Common myeloid progenitor, CD34-positive (primary cell): ENCODE measurements at regions not wholly inside any gene's neighbourhood (a gene's known extent, or its start where the extent isn't known, plus 50 kb on each side); places are given as distances from the start of the nearest gene placed in this dataset.

Experiments used
- CTCF ChIA-PET: fragments of 350-600 bp; sonication (Branson Sonifier 250); formaldehyde crosslinking; loops from one replicate; lab custom pipeline; 2021; ENCODE audit warnings: antibody characterized with exemption; lab: Charles Lee
- POLR2A ChIA-PET: fragments of 350-600 bp; sonication (Branson Sonifier 250); formaldehyde crosslinking; loops from one replicate; lab custom pipeline; 2021; ENCODE audit warnings: antibody characterized with exemption; lab: Charles Lee
- DNase-seq, 3 donors: peaks; one replicate each; pipeline versions ENCODE4 v3.0.0 to v3.0.0-alpha.2; 2013
- H3K27ac ChIP-seq, 2 experiments: 1 replicate in 1 of 2; 2 replicates in 1 of 2; pipeline ENCODE4 v1.7.0; 2013; ENCODE audit warnings: inconsistent platforms in 2 of 2, low read length in 2 of 2, mild to moderate bottlenecking in 2 of 2, low read depth in 1 of 2, moderate library complexity in 1 of 2; ENCODE audit not compliant: severe bottlenecking in 2 of 2, insufficient read depth in 1 of 2, poor library complexity in 1 of 2
- H3K27me3 ChIP-seq, 5 experiments: replicated peaks in 2 of 5; 1 replicate in 3 of 5; 2 replicates in 2 of 5; pipeline versions ENCODE4 v1.6.1 to v1.7.0; 2013; ENCODE audit warnings: low read length in 4 of 5, mild to moderate bottlenecking in 2 of 5, moderate library complexity in 2 of 5, inconsistent platforms in 1 of 5; ENCODE audit not compliant: insufficient read depth in 5 of 5, control insufficient read depth in 4 of 5
- H3K36me3 ChIP-seq, 4 experiments: 1 replicate in 2 of 4; 2 replicates in 2 of 4; pipeline versions ENCODE4 v1.6.1 to v1.7.0; 2013; ENCODE audit warnings: low read length in 3 of 4, control low read depth in 1 of 4, mild to moderate bottlenecking in 1 of 4; ENCODE audit not compliant: control insufficient read depth in 4 of 4, insufficient read depth in 4 of 4
- H3K4me1 ChIP-seq, 4 experiments: 1 replicate in 3 of 4; 2 replicates in 1 of 4; pipeline versions ENCODE4 v1.6.1 to v1.7.1; 2013; ENCODE audit warnings: low read length in 3 of 4, mild to moderate bottlenecking in 3 of 4, control low read depth in 1 of 4, inconsistent platforms in 1 of 4, moderate library complexity in 1 of 4; ENCODE audit not compliant: control insufficient read depth in 4 of 4, insufficient read depth in 4 of 4; ENCODE audit errors: control extremely low read depth in 1 of 4
- H3K4me3 ChIP-seq, 7 experiments: 1 replicate in 4 of 7; 2 replicates in 3 of 7; pipeline versions ENCODE4 v1.5.1 to v1.7.0; 2013; ENCODE audit warnings: mild to moderate bottlenecking in 7 of 7, low read length in 6 of 7, moderate library complexity in 6 of 7, inconsistent platforms in 2 of 7, low read depth in 2 of 7, control low read depth in 1 of 7; ENCODE audit not compliant: insufficient read depth in 4 of 7, control insufficient read depth in 1 of 7; ENCODE audit errors: extremely low read depth in 1 of 7
- H3K9me3 ChIP-seq, 5 experiments: 1 replicate in 4 of 5; 2 replicates in 1 of 5; pipeline versions ENCODE4 v1.6.1 to v1.7.1; 2013; ENCODE audit warnings: low read length in 4 of 5, mild to moderate bottlenecking in 2 of 5, inconsistent platforms in 1 of 5, low read depth in 1 of 5, moderate library complexity in 1 of 5; ENCODE audit not compliant: control insufficient read depth in 4 of 5, insufficient read depth in 2 of 5; ENCODE audit errors: control extremely low read depth in 1 of 5
- WGBS: methylation state at CpG from one replicate; pipeline ENCODE4 v1.1.5; 2013; ENCODE audit not compliant: insufficient coverage; 5-methylcytosine and 5-hydroxymethylcytosine counted together

- Histone ChIP-seq H3K4me1 (no peaks in the 10 kb centered on the region), H3K9me3 (no peaks in the 10 kb centered on the region), H3K4me3 (no peak overlapping the region), H3K27me3 (no peaks in the 10 kb centered on the region), H3K27ac (no peak overlapping the region), H3K36me3 (no peaks in the 10 kb centered on the region)
- 83% methylated on average over 1 of the region's 4 CpGs for WGBS
- no peak for DNase-seq
- POLR2A ChIA-PET, result no interaction called here
- CTCF ChIA-PET, result no interaction called here
Observed at GRCh38 chr4:153938994-153939393, 150.1 kb upstream of the SFRP2 start.

- WGBS, result 95% methylated on average over 4 of the region's 4 CpGs
- H3K4me3 ChIP-seq, result no peak overlapping the region
- H3K36me3 ChIP-seq, result no peaks in the 10 kb centered on the region
- no peak for DNase-seq
- ChIA-PET POLR2A (no interaction called here), CTCF (no interaction called here)
- H3K9me3 ChIP-seq, result no peaks in the 10 kb centered on the region
- no peaks in the 10 kb centered on the region for H3K27me3 ChIP-seq
- H3K27ac ChIP-seq, result no peak overlapping the region
- no peaks in the 10 kb centered on the region for H3K4me1 ChIP-seq
Observed at GRCh38 chr4:153937289-153937688, 148.4 kb upstream of the SFRP2 start.

GRCh38 chr4:153936121-153936520 lies 147.2 kb upstream of the SFRP2 start:
- no peaks in the 10 kb centered on the region for H3K9me3 ChIP-seq
- H3K4me3 ChIP-seq, result no peak overlapping the region
- no peaks in the 10 kb centered on the region for H3K36me3 ChIP-seq
- no peaks in the 10 kb centered on the region for H3K27me3 ChIP-seq
- DNase-seq, result no peak
- ChIA-PET POLR2A (no interaction called here), CTCF (no interaction called here)
- no CpG with 5 or more reads among the region's 3 CpGs for WGBS
- H3K27ac ChIP-seq, result no peak overlapping the region
- no peaks in the 10 kb centered on the region for H3K4me1 ChIP-seq

- ChIA-PET CTCF (interaction anchor here (1.2 kb wide), 1 partner anchor 31 kb away, joined by 3 read pairs; no protein-coding TSS in a partner anchor), POLR2A (interaction anchor here (0.7 kb wide), 1 partner anchor 910 kb away, joined by 4 read pairs; no protein-coding TSS in a partner anchor)
- H3K4me3 ChIP-seq, result no peak overlapping the region
- no peaks in the 10 kb centered on the region for H3K4me1 ChIP-seq
- no peaks in the 10 kb centered on the region for H3K36me3 ChIP-seq
- H3K27ac ChIP-seq, result no peak overlapping the region
- H3K9me3 ChIP-seq, result no peaks in the 10 kb centered on the region
- H3K27me3 ChIP-seq, result no peaks in the 10 kb centered on the region
- no peak for DNase-seq
- 80% methylated on average over 1 of the region's 3 CpGs for WGBS
Observed at GRCh38 chr4:153934688-153935017, 145.8 kb upstream of the SFRP2 start.

- ChIA-PET CTCF (interaction anchor here (1.2 kb wide), 1 partner anchor 32 kb away, joined by 3 read pairs; no protein-coding TSS in a partner anchor), POLR2A (interaction anchor here (0.7 kb wide), 1 partner anchor 911 kb away, joined by 4 read pairs; no protein-coding TSS in a partner anchor)
Observed at GRCh38 chr4:153933915-153934687, 145.2 kb upstream of the SFRP2 start.

GRCh38 chr4:153931804-153932203 lies 142.9 kb upstream of the SFRP2 start:
- no peak for DNase-seq
- no peak overlapping the region for H3K4me3 ChIP-seq
- ChIA-PET CTCF (no interaction called here), POLR2A (no interaction called here)
- peaks cover 0 to 2% (median 0%) of the 10 kb centered on the region in 5 experiments for H3K27me3 ChIP-seq
- H3K27ac ChIP-seq, result no peak overlapping the region
- H3K36me3 ChIP-seq, result no peaks in the 10 kb centered on the region
- no peaks in the 10 kb centered on the region for H3K4me1 ChIP-seq
- WGBS, result 100% methylated on average over 1 of the region's 1 CpG
- H3K9me3 ChIP-seq, result no peaks in the 10 kb centered on the region

More at GRCh38 chr4:153933915-153934687, 145.2 kb upstream of the SFRP2 start:
- WGBS, result 77% methylated on average over 7 of the region's 8 CpGs
- no peak overlapping the region for H3K27ac ChIP-seq
- H3K36me3 ChIP-seq, result no peaks in the 10 kb centered on the region
- no peak overlapping the region for H3K4me3 ChIP-seq
- DNase-seq, result no peak
- peaks cover 0 to 2% (median 0%) of the 10 kb centered on the region in 5 experiments for H3K27me3 ChIP-seq
- H3K9me3 ChIP-seq, result no peaks in the 10 kb centered on the region
- H3K4me1 ChIP-seq, result no peaks in the 10 kb centered on the region

GRCh38 chr4:153929675-153930074 lies 140.8 kb upstream of the SFRP2 start:
- H3K4me3 ChIP-seq, result no peak overlapping the region
- POLR2A ChIA-PET, result no interaction called here
- H3K27ac ChIP-seq, result no peak overlapping the region
- H3K27me3 ChIP-seq, result peaks cover 0 to 2% (median 0%) of the 10 kb centered on the region in 5 experiments
- H3K36me3 ChIP-seq, result no peaks in the 10 kb centered on the region
- CTCF ChIA-PET, result no interaction called here
- WGBS, result 88% methylated on average over 3 of the region's 5 CpGs
- H3K4me1 ChIP-seq, result no peaks in the 10 kb centered on the region
- DNase-seq, result no peak
- no peaks in the 10 kb centered on the region for H3K9me3 ChIP-seq
